ENCODE measurements at regions not wholly inside any gene's neighbourhood (a gene's known extent, or its start where the extent isn't known, plus 50 kb on each side); places are given as distances from the start of the nearest gene placed in this dataset.
A peak's percentile ranks its signal among the peaks of the same experiment; 100 is the strongest.

- TF ChIP-seq BORCS8-MEF2B (CRISPR knock-in tag; IDR thresholded peaks at IDR 0.05), result peak; percentile 43; the same call in 1 of the 2 replicates
- TF ChIP-seq NR2C2 (CRISPR knock-in tag; IDR thresholded peaks at IDR 0.05; ENCODE audit: borderline replicate concordance), result 0 out of 2 replicates have a peak, but pooled peaks have one; percentile 31
- TF ChIP-seq PAXIP1 (CRISPR knock-in tag; conservative IDR thresholded peaks at IDR 0.05), result peak; percentile 50; the same call in 1 of the 2 replicates
- no peak for TF ChIP-seq THAP9 (CRISPR knock-in tag; IDR thresholded peaks at IDR 0.05; ENCODE audit: borderline replicate concordance)
- no peak for TF ChIP-seq MNT (IDR thresholded peaks at IDR 0.05)
- no peak for TF ChIP-seq SNAPC4 (CRISPR knock-in tag; IDR thresholded peaks at IDR 0.05)
- 0 out of 2 replicates have a peak, but pooled peaks have one; percentile 33 for TF ChIP-seq KDM4B (CRISPR knock-in tag; IDR thresholded peaks at IDR 0.05)
- peak; percentile 41; the same call in 1 of the 2 replicates for TF ChIP-seq ZNF292 (CRISPR knock-in tag; IDR thresholded peaks at IDR 0.05; ENCODE audit: borderline replicate concordance, low read depth)
- peak; percentile 46; the same call in 1 of the 2 replicates for TF ChIP-seq IKZF5 (CRISPR knock-in tag; IDR thresholded peaks at IDR 0.05)
- no peak for TF ChIP-seq NFE2L2 (IDR thresholded peaks at IDR 0.05; ENCODE audit: low read length)
- TF ChIP-seq THRA (CRISPR knock-in tag; IDR thresholded peaks at IDR 0.05; ENCODE audit: borderline replicate concordance), result peak; percentile 76; the same call in 1 of the 2 replicates
- 0 out of 2 replicates have a peak, but pooled peaks have one; percentile 26 for TF ChIP-seq JUND (CRISPR knock-in tag; IDR thresholded peaks at IDR 0.05)
- TF ChIP-seq ZNF644 (CRISPR knock-in tag; IDR thresholded peaks at IDR 0.05; ENCODE audit: low read depth), result no peak
Measured at GRCh38 chr2:192773044-192773443, 578.3 kb upstream of the TMEFF2 start (continued).
